Ishikawa (cell line): ENCODE measurements at regions not wholly inside any gene's neighbourhood (a gene's known extent, or its start where the extent isn't known, plus 50 kb on each side); places are given as distances from the start of the nearest gene placed in this dataset.

Experiments
- CEBPB ChIP-seq: IDR thresholded peaks from 2 replicates; pipeline ENCODE4 v1.6.1; 2012
- CREB1 ChIP-seq: IDR thresholded peaks from 2 replicates; pipeline ENCODE4 v1.6.1; 2012; ENCODE audit warnings: low read depth
- EGR1 ChIP-seq: IDR thresholded peaks from 2 replicates; pipeline ENCODE4 v1.6.1; 2012
- EP300 ChIP-seq: IDR thresholded peaks from 2 replicates; pipeline ENCODE4 v1.6.1; 2012; ENCODE audit warnings: borderline replicate concordance
- FOXM1 ChIP-seq: IDR thresholded peaks from 2 replicates; pipeline ENCODE4 v1.6.1; 2012; ENCODE audit warnings: low read depth, borderline replicate concordance
- NFIC ChIP-seq: IDR thresholded peaks from 2 replicates; pipeline ENCODE4 v1.6.1; 2012
- RAD21 ChIP-seq: IDR thresholded peaks from 2 replicates; pipeline ENCODE4 v1.6.1; 2012; ENCODE audit warnings: low read depth
- TAF1 ChIP-seq: IDR thresholded peaks from 2 replicates; pipeline ENCODE4 v1.6.1; 2012; ENCODE audit warnings: low read depth, mild to moderate bottlenecking
- TCF12 ChIP-seq: IDR thresholded peaks from 2 replicates; pipeline ENCODE4 v1.6.1; 2012; ENCODE audit warnings: low read depth
- TEAD4 ChIP-seq: IDR thresholded peaks from 2 replicates; pipeline ENCODE4 v1.6.1; 2012
- YY1 ChIP-seq: IDR thresholded peaks from 2 replicates; pipeline ENCODE4 v1.6.1; 2012; ENCODE audit warnings: low read depth
- TF ChIP-seq, protein P1 (sequence below): IDR thresholded peaks from 2 replicates; pipeline ENCODE4 v1.6.1; 2012
- TF ChIP-seq, protein P2 (sequence below): IDR thresholded peaks from 2 replicates; pipeline ENCODE4 v1.6.1; 2012; ENCODE audit warnings: low read depth, mild to moderate bottlenecking
- TF ChIP-seq, protein P3 (sequence below): IDR thresholded peaks from 2 replicates; pipeline ENCODE4 v1.6.1; 2012

DNA sequence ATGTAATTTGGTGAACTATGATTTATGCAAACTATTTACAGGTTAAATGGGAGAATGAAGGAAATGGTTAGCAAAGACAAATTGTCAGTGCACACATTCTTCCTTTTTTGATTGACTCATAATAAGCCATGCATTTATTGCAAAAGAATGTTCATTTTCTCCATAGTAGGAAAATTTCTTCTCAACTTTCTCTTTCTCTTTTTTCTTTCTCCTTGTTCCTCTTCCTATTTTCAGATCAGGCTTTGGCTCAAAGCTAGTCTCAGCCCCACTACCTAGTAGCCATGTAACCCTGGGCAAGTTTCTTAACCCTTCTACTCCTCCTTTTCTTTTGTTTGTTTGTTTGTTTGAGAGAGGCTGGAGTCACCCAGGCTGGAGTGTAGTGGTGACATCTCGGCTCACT is 156.6 kb downstream of the PIK3R1 start:
- TF ChIP-seq, protein P1, sequence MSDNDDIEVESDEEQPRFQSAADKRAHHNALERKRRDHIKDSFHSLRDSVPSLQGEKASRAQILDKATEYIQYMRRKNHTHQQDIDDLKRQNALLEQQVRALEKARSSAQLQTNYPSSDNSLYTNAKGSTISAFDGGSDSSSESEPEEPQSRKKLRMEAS = no peak
- TF ChIP-seq RAD21 (no peak), NFIC (no peak), TCF12 (no peak), TEAD4 (no peak), EGR1 (no peak), TAF1 (no peak), EP300 (no peak), CEBPB (no peak), YY1 (no peak), CREB1 (no peak), FOXM1 (no peak)
- TF ChIP-seq, protein P2, sequence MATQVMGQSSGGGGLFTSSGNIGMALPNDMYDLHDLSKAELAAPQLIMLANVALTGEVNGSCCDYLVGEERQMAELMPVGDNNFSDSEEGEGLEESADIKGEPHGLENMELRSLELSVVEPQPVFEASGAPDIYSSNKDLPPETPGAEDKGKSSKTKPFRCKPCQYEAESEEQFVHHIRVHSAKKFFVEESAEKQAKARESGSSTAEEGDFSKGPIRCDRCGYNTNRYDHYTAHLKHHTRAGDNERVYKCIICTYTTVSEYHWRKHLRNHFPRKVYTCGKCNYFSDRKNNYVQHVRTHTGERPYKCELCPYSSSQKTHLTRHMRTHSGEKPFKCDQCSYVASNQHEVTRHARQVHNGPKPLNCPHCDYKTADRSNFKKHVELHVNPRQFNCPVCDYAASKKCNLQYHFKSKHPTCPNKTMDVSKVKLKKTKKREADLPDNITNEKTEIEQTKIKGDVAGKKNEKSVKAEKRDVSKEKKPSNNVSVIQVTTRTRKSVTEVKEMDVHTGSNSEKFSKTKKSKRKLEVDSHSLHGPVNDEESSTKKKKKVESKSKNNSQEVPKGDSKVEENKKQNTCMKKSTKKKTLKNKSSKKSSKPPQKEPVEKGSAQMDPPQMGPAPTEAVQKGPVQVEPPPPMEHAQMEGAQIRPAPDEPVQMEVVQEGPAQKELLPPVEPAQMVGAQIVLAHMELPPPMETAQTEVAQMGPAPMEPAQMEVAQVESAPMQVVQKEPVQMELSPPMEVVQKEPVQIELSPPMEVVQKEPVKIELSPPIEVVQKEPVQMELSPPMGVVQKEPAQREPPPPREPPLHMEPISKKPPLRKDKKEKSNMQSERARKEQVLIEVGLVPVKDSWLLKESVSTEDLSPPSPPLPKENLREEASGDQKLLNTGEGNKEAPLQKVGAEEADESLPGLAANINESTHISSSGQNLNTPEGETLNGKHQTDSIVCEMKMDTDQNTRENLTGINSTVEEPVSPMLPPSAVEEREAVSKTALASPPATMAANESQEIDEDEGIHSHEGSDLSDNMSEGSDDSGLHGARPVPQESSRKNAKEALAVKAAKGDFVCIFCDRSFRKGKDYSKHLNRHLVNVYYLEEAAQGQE = no peak
- TF ChIP-seq, protein P3, sequence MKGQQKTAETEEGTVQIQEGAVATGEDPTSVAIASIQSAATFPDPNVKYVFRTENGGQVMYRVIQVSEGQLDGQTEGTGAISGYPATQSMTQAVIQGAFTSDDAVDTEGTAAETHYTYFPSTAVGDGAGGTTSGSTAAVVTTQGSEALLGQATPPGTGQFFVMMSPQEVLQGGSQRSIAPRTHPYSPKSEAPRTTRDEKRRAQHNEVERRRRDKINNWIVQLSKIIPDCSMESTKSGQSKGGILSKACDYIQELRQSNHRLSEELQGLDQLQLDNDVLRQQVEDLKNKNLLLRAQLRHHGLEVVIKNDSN = no peak
